CD14-positive monocyte (primary cell): ENCODE measurements at regions not wholly inside any gene's neighbourhood (a gene's known extent, or its start where the extent isn't known, plus 50 kb on each side); places are given as distances from the start of the nearest gene placed in this dataset.

Experiments used
- DNase-seq, 3 donors: peaks; one replicate each; pipeline ENCODE4 v3.0.0-alpha.2; 2011 to 2022
- H2AFZ ChIP-seq: 2 replicates; pipeline ENCODE4 v1.6.0; 2012; ENCODE audit warnings: mild to moderate bottlenecking, low read depth, low read length, inconsistent platforms; ENCODE audit not compliant: insufficient read depth, poor library complexity, severe bottlenecking
- H3K27ac ChIP-seq, 2 donors: 1 replicate in 1 of 2; 2 replicates in 1 of 2; pipeline ENCODE4 v1.5.1; 2012 to 2013; ENCODE audit warnings: low read length in 2 of 2, control low read depth in 1 of 2, inconsistent platforms in 1 of 2, low read depth in 1 of 2, mild to moderate bottlenecking in 1 of 2
- H3K27me3 ChIP-seq, 2 donors: one replicate each; pipeline versions ENCODE4 v1.6.0 to v1.6.1; 2011 to 2013; ENCODE audit warnings: low read length in 2 of 2; ENCODE audit not compliant: control insufficient read depth in 2 of 2, insufficient read depth in 2 of 2
- H3K36me3 ChIP-seq, 2 donors: replicated peaks in 1 of 2; 1 replicate in 1 of 2; 2 replicates in 1 of 2; pipeline versions ENCODE4 v1.5.1 to v1.6.1; 2012 to 2013; ENCODE audit warnings: low read length in 2 of 2, control low read depth in 1 of 2, inconsistent platforms in 1 of 2, mild to moderate bottlenecking in 1 of 2; ENCODE audit not compliant: insufficient read depth in 2 of 2, control insufficient read depth in 1 of 2
- H3K4me1 ChIP-seq, 2 donors: 1 replicate in 1 of 2; 2 replicates in 1 of 2; pipeline versions ENCODE4 v1.5.1 to v1.6.1; 2012 to 2013; ENCODE audit warnings: low read length in 2 of 2, control low read depth in 1 of 2, inconsistent platforms in 1 of 2, mild to moderate bottlenecking in 1 of 2, moderate library complexity in 1 of 2; ENCODE audit not compliant: insufficient read depth in 2 of 2, control insufficient read depth in 1 of 2
- H3K4me2 ChIP-seq: replicated peaks from 2 replicates; pipeline ENCODE3; 2012; ENCODE audit warnings: low read length, moderate library complexity, mild to moderate bottlenecking; ENCODE audit not compliant: poor library complexity, severe bottlenecking; ENCODE audit errors: extremely low read depth
- H3K4me3 ChIP-seq, 3 experiments: fragments of 200-600 bp in 1 of 3; sonication (generic) in 1 of 3; replicated peaks in 1 of 3; 1 replicate in 2 of 3; 2 replicates in 1 of 3; pipeline ENCODE4 v1.5.1; 2011 to 2013; ENCODE audit warnings: low read length in 3 of 3, mild to moderate bottlenecking in 3 of 3, control low read depth in 2 of 3, low read depth in 2 of 3, inconsistent platforms in 1 of 3, moderate library complexity in 1 of 3
- H3K79me2 ChIP-seq: 2 replicates; pipeline ENCODE4 v1.6.0; 2012; ENCODE audit warnings: mild to moderate bottlenecking, control low read depth, inconsistent platforms, low read length, moderate library complexity; ENCODE audit not compliant: insufficient read depth
- H3K9ac ChIP-seq: 2 replicates; pipeline ENCODE4 v1.6.0; 2017; ENCODE audit warnings: low read length, mild to moderate bottlenecking; ENCODE audit not compliant: insufficient read depth, poor library complexity, severe bottlenecking
- H3K9me3 ChIP-seq, 2 donors: replicated peaks in 1 of 2; 1 replicate in 1 of 2; 2 replicates in 1 of 2; pipeline versions ENCODE4 v1.5.1 to v1.6.1; 2012 to 2013; ENCODE audit warnings: low read length in 2 of 2, control low read depth in 1 of 2; ENCODE audit not compliant: control insufficient read depth in 1 of 2, insufficient read depth in 1 of 2
- H4K20me1 ChIP-seq: 2 replicates; pipeline ENCODE4 v1.6.0; 2012; ENCODE audit warnings: mild to moderate bottlenecking, low read length, control low read depth, moderate library complexity; ENCODE audit not compliant: insufficient read depth
- H3K27ac Mint-ChIP-seq, 7 donors: one replicate each; pipeline ENCODE4 v1.8.0; 2020; ENCODE audit warnings: mild to moderate bottlenecking in 7 of 7, mixed read lengths in 7 of 7, moderate library complexity in 6 of 7, inconsistent platforms in 2 of 7
- H3K27me3 Mint-ChIP-seq, 3 donors: one replicate each; pipeline ENCODE4 v1.8.0; 2021 to 2022; ENCODE audit warnings: low read depth in 3 of 3, mild to moderate bottlenecking in 3 of 3, mixed read lengths in 3 of 3, moderate library complexity in 3 of 3, inconsistent platforms in 1 of 3
- H3K36me3 Mint-ChIP-seq, 2 donors: one replicate each; pipeline ENCODE4 v1.8.0; 2020; ENCODE audit warnings: mixed read lengths in 2 of 2, inconsistent platforms in 1 of 2, mild to moderate bottlenecking in 1 of 2
- H3K4me1 Mint-ChIP-seq: one replicate; pipeline ENCODE4 v1.8.0; 2020; ENCODE audit warnings: mild to moderate bottlenecking, mixed read lengths
- H3K4me3 Mint-ChIP-seq, 2 donors: one replicate each; pipeline ENCODE4 v1.8.0; 2020; ENCODE audit warnings: mild to moderate bottlenecking in 2 of 2, mixed read lengths in 2 of 2, moderate library complexity in 1 of 2
- H3K9me3 Mint-ChIP-seq, 7 donors: one replicate each; pipeline ENCODE4 v1.8.0; 2020 to 2022; ENCODE audit warnings: mixed read lengths in 7 of 7, mild to moderate bottlenecking in 6 of 7, moderate library complexity in 6 of 7, inconsistent platforms in 2 of 7
- CTCF ChIP-seq: fragments of 200-600 bp; IDR thresholded peaks from one replicate; pipeline ENCODE4 v1.8.0; 2022; ENCODE audit warnings: antibody characterized with exemption, mild to moderate bottlenecking
- WGBS: methylation state at CpG from one replicate; pipeline ENCODE4 v1.1.5; 2013; ENCODE audit warnings: missing lambda C conversion rate; ENCODE audit not compliant: insufficient coverage; 5-methylcytosine and 5-hydroxymethylcytosine counted together
- intact Hi-C, 2 donors: fragments of 100-400 bp; cut with micrococcal nuclease; formaldehyde crosslinking; loops; one replicate each; pipeline versions ENCODE4 v1.15.0 to v1.15.1; 2023

- H3K27ac ChIP-seq: no peak overlapping the region
- no peaks in the 10 kb centered on the region for H3K36me3 ChIP-seq
- no peak overlapping the region for H2AFZ ChIP-seq
- no peak overlapping the region for H3K4me3 ChIP-seq
- H3K27me3 ChIP-seq: no peaks in the 10 kb centered on the region
- H3K4me1 ChIP-seq: no peaks in the 10 kb centered on the region
- no peaks in the 10 kb centered on the region for H4K20me1 ChIP-seq
- Mint-ChIP-seq H3K27ac (no peak overlapping the region), H3K4me1 (no peaks in the 10 kb centered on the region), H3K9me3 (peaks cover 0 to 11% (median 7%) of the 10 kb centered on the region in 7 donors), H3K4me3 (no peak overlapping the region), H3K36me3 (no peaks in the 10 kb centered on the region), H3K27me3 (no peaks in the 10 kb centered on the region)
- no peaks in the 10 kb centered on the region for H3K9me3 ChIP-seq
- 83% methylated on average over 2 of the region's 2 CpGs for WGBS
- no peak for DNase-seq
- H3K79me2 ChIP-seq: no peaks in the 10 kb centered on the region
- TF ChIP-seq CTCF: no peak
- intact Hi-C loops: no loop called here
- no peak overlapping the region for H3K9ac ChIP-seq
- H3K4me2 ChIP-seq: no peak overlapping the region
Measured at GRCh38 chr12:114092981-114093380, 126.9 kb upstream of the RBM19 start.

GRCh38 chr12:114090211-114090610, 124.1 kb upstream of the RBM19 start:
- Histone ChIP-seq H3K9me3 (no peaks in the 10 kb centered on the region), H4K20me1 (no peaks in the 10 kb centered on the region), H3K4me3 (no peak overlapping the region), H3K9ac (no peak overlapping the region), H3K4me2 (no peak overlapping the region), H3K27ac (no peak overlapping the region), H3K79me2 (no peaks in the 10 kb centered on the region), H2AFZ (no peak overlapping the region), H3K27me3 (no peaks in the 10 kb centered on the region), H3K4me1 (no peaks in the 10 kb centered on the region), H3K36me3 (no peaks in the 10 kb centered on the region)
- Mint-ChIP-seq H3K27me3 (peaks cover 0 to 3% (median 0%) of the 10 kb centered on the region in 3 donors), H3K36me3 (no peaks in the 10 kb centered on the region), H3K4me3 (no peak overlapping the region), H3K9me3 (peaks cover 0 to 8% (median 2%) of the 10 kb centered on the region in 7 donors), H3K4me1 (no peaks in the 10 kb centered on the region), H3K27ac (no peak overlapping the region)
- intact Hi-C loops: no loop called here
- WGBS: 79% methylated on average over 5 of the region's 5 CpGs
- DNase-seq: no peak
- no peak for TF ChIP-seq CTCF
